Esophagus squamous epithelium (tissue), 5 donors: ENCODE measurements at regions not wholly inside any gene's neighbourhood (a gene's known extent, or its start where the extent isn't known, plus 50 kb on each side); places are given as distances from the start of the nearest gene placed in this dataset.

Experiments used
- DNase-seq: peaks from one replicate; lab custom pipeline; 2025; lab: John Stamatoyannopoulos, UW
- H3K27ac ChIP-seq, 4 donors: fragments of 200-600 bp; sonication (generic); one replicate each; pipeline ENCODE4 v1.5.1; 2016 to 2019; ENCODE audit warnings: mild to moderate bottlenecking in 1 of 4
- H3K27me3 ChIP-seq, 4 donors: fragments of 200-600 bp; sonication (generic); 1 replicate in 3 of 4; 2 replicates in 1 of 4; pipeline versions ENCODE4 v1.5.1 to v1.6.0; 2017 to 2021; ENCODE audit warnings: antibody characterized with exemption in 1 of 4
- H3K36me3 ChIP-seq, 3 donors: fragments of 200-600 bp; sonication (generic); one replicate each; pipeline ENCODE4 v1.5.1; 2016 to 2019
- H3K4me1 ChIP-seq, 3 donors: fragments of 200-600 bp; sonication (generic); one replicate each; pipeline ENCODE4 v1.5.1; 2017 to 2019
- H3K4me3 ChIP-seq, 4 donors: fragments of 200-600 bp; sonication (generic); 1 replicate in 3 of 4; 2 replicates in 1 of 4; pipeline ENCODE4 v1.5.1; 2016 to 2019; ENCODE audit warnings: mild to moderate bottlenecking in 2 of 4, moderate library complexity in 1 of 4
- H3K9me3 ChIP-seq, 3 donors: fragments of 200-600 bp; sonication (generic); one replicate each; pipeline ENCODE4 v1.5.1; 2016 to 2019
- POLR2A ChIP-seq, 4 donors: fragments of 450-650 bp; IDR thresholded peaks; one replicate each; pipeline ENCODE4 v1.6.1; 2017; ENCODE audit warnings: antibody characterized with exemption in 4 of 4, mild to moderate bottlenecking in 4 of 4, moderate library complexity in 3 of 4
- WGBS, 2 donors: methylation state at CpG; one replicate each; pipeline ENCODE4 v1.1.5; 2018; 5-methylcytosine and 5-hydroxymethylcytosine counted together
- intact Hi-C: fragments of 100-400 bp; cut with DNase I; formaldehyde crosslinking; loops from one replicate; pipeline ENCODE4 v1.15.0; 2022
- TF ChIP-seq, protein P1 (sequence below), 6 experiments: fragments of 450-650 bp in 4 of 6; fragments of 200-600 bp in 2 of 6; sonication (generic) in 2 of 6; IDR thresholded peaks; one replicate each; pipeline ENCODE4 v1.5.1; 2016 to 2019; ENCODE audit warnings: antibody characterized with exemption in 6 of 6, mild to moderate bottlenecking in 4 of 6, moderate library complexity in 4 of 6
- donor health status: DM: yes; HTN: yes; CAD: no.

- Histone ChIP-seq H3K27me3 (peaks cover 0 to 11% (median 0%) of the 10 kb centered on the region in 4 donors), H3K4me3 (no peak overlapping the region), H3K4me1 (no peaks in the 10 kb centered on the region), H3K36me3 (no peaks in the 10 kb centered on the region), H3K27ac (no peak overlapping the region), H3K9me3 (no peaks in the 10 kb centered on the region)
- intact Hi-C loops: no loop called here
- TF ChIP-seq, protein P1, sequence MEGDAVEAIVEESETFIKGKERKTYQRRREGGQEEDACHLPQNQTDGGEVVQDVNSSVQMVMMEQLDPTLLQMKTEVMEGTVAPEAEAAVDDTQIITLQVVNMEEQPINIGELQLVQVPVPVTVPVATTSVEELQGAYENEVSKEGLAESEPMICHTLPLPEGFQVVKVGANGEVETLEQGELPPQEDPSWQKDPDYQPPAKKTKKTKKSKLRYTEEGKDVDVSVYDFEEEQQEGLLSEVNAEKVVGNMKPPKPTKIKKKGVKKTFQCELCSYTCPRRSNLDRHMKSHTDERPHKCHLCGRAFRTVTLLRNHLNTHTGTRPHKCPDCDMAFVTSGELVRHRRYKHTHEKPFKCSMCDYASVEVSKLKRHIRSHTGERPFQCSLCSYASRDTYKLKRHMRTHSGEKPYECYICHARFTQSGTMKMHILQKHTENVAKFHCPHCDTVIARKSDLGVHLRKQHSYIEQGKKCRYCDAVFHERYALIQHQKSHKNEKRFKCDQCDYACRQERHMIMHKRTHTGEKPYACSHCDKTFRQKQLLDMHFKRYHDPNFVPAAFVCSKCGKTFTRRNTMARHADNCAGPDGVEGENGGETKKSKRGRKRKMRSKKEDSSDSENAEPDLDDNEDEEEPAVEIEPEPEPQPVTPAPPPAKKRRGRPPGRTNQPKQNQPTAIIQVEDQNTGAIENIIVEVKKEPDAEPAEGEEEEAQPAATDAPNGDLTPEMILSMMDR (IDR thresholded peaks at IDR 0.05): no peak
- no peak for TF ChIP-seq POLR2A (IDR thresholded peaks at IDR 0.05)
- no peak for DNase-seq
These were observed 222.5 kb downstream of the PMAIP1 start for GRCh38 chr18:60122339-60122738.

- TF ChIP-seq, protein P1 (IDR thresholded peaks at IDR 0.05): no peak
- no peak for TF ChIP-seq POLR2A (IDR thresholded peaks at IDR 0.05)
- peaks cover 0 to 28% (median 0%) of the 10 kb centered on the region in 4 donors for H3K27me3 ChIP-seq
- no peak overlapping the region for H3K27ac ChIP-seq
- 71 to 79% methylated on average over 5 of the region's 5 CpGs for WGBS, 2 donors
- H3K4me3 ChIP-seq: no peak overlapping the region
- no peaks in the 10 kb centered on the region for H3K4me1 ChIP-seq
- H3K9me3 ChIP-seq: no peaks in the 10 kb centered on the region
- DNase-seq: no peak
- no peaks in the 10 kb centered on the region for H3K36me3 ChIP-seq
- intact Hi-C loops: no loop called here
These were observed 220.5 kb downstream of the PMAIP1 start for GRCh38 chr18:60120231-60120750.

DNA sequence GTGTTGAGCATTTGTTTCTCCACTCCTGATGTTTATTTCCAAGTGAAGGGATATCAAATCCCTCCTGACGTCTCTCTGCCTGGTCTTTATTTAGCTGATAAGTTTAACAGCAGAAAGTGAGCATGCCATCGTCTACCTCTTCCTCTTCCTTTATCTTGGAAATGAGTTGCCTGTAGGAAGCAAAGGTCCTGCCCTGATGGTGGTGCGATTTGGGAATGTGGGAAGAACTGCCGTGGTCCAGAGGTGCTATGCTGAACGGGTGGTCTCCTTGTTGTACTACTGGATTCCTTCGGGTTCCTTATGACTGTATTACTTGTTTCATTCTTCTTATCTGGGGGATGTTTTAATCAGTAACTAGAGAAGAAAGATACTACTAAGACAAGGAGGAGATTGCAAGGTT is 217.5 kb downstream of the PMAIP1 start:
- Histone ChIP-seq H3K4me3 (no peak overlapping the region), H3K27me3 (peaks cover 0 to 39% (median 0%) of the 10 kb centered on the region in 4 donors), H3K9me3 (no peaks in the 10 kb centered on the region), H3K27ac (no peak overlapping the region), H3K4me1 (peaks cover 0 to 6% (median 0%) of the 10 kb centered on the region in 3 donors), H3K36me3 (no peaks in the 10 kb centered on the region)
- no peak for DNase-seq
- WGBS, 2 donors: 61 to 74% methylated on average over 6 of the region's 6 CpGs
- intact Hi-C loops: no loop called here
- TF ChIP-seq, protein P1 (IDR thresholded peaks at IDR 0.05): no peak
- no peak for TF ChIP-seq POLR2A (IDR thresholded peaks at IDR 0.05)

GRCh38 chr18:60113396-60113795 is 213.6 kb downstream of the PMAIP1 start:
- H3K27ac ChIP-seq: no peak overlapping the region
- no peak for TF ChIP-seq POLR2A (IDR thresholded peaks at IDR 0.05)
- TF ChIP-seq, protein P1 (IDR thresholded peaks at IDR 0.05): no peak
- H3K4me1 ChIP-seq: peaks cover 0 to 6% (median 0%) of the 10 kb centered on the region in 3 donors
- H3K4me3 ChIP-seq: no peak overlapping the region
- H3K36me3 ChIP-seq: no peaks in the 10 kb centered on the region
- peaks cover 0 to 39% (median 0%) of the 10 kb centered on the region in 4 donors for H3K27me3 ChIP-seq
- H3K9me3 ChIP-seq: no peaks in the 10 kb centered on the region
- intact Hi-C loops: no loop called here
- no peak for DNase-seq

DNA sequence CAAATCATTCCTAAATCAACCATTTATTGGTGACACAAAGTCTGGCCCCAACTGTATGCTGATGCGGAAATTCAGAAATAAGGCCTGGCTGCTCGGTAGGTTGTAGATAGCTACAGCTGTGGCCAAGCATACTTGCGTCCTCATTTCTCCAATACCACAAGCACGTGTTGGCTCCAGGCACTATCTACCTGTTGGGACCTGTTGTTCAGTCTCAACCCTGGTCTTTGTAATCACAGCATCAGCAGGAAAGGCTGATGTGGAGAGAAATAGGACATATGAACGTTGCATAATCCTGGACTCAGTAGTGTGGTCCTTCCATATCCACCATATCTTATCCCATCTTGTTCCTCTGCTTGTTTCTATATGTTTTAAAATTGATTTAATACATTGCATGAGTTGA is 212.6 kb downstream of the PMAIP1 start:
- no peak overlapping the region for H3K4me3 ChIP-seq
- peaks cover 0 to 6% (median 0%) of the 10 kb centered on the region in 3 donors for H3K4me1 ChIP-seq
- no peak for DNase-seq
- H3K27ac ChIP-seq: no peak overlapping the region
- whole genome bisulfite sequencing, 2 donors: 53 to 63% methylated on average over 5 of the region's 5 CpGs
- H3K27me3 ChIP-seq: peaks cover 0 to 39% (median 0%) of the 10 kb centered on the region in 4 donors
- no peak for TF ChIP-seq POLR2A (IDR thresholded peaks at IDR 0.05)
- TF ChIP-seq, protein P1 (IDR thresholded peaks at IDR 0.05): no peak
- intact Hi-C loops: no loop called here
- no peaks in the 10 kb centered on the region for H3K9me3 ChIP-seq
- no peaks in the 10 kb centered on the region for H3K36me3 ChIP-seq
